ENCODE measurements at regions not wholly inside any gene's neighbourhood (a gene's known extent, or its start where the extent isn't known, plus 50 kb on each side); places are given as distances from the start of the nearest gene placed in this dataset.

GRCh38 chr5:17037751-17038150, 101.7 kb upstream of the MYO10 start:
- DNase-seq (ENCODE audit: low read depth in 2 of 2), result peak in 1 of 2 donors; percentile 79
- TF ChIP-seq CTCF (IDR thresholded peaks at IDR 0.05; ENCODE audit: low read depth, low read length), result no peak
- H3K4me3 ChIP-seq (replicated peaks in 1 of 2; ENCODE audit: low read depth in 2 of 2, low read length in 2 of 2), result no peak overlapping the region

- DNase-seq (ENCODE audit: low read depth in 2 of 2), result no peak
Observed at GRCh38 chr5:17039170-17039569, 103.1 kb upstream of the MYO10 start.

GRCh38 chr5:17042041-17042440, 106.0 kb upstream of the MYO10 start:
- H3K4me3 ChIP-seq (replicated peaks in 1 of 2; ENCODE audit: low read depth in 2 of 2, low read length in 2 of 2), result no peak overlapping the region
- no peak for TF ChIP-seq CTCF (IDR thresholded peaks at IDR 0.05; ENCODE audit: low read depth, low read length)
- no peak for DNase-seq (ENCODE audit: low read depth in 2 of 2)

More at GRCh38 chr5:17039170-17039569, 103.1 kb upstream of the MYO10 start:
- no peak overlapping the region for H3K4me3 ChIP-seq (replicated peaks in 1 of 2; ENCODE audit: low read depth in 2 of 2, low read length in 2 of 2)
- no peak for TF ChIP-seq CTCF (IDR thresholded peaks at IDR 0.05; ENCODE audit: low read depth, low read length)

GRCh38 chr5:17046320-17046719, 110.2 kb upstream of the MYO10 start:
- DNase-seq (ENCODE audit: low read depth in 2 of 2), result peak in 1 of 2 donors; percentile 8
- H3K4me3 ChIP-seq (replicated peaks in 1 of 2; ENCODE audit: low read depth in 2 of 2, low read length in 2 of 2), result no peak overlapping the region
- no peak for TF ChIP-seq CTCF (IDR thresholded peaks at IDR 0.05; ENCODE audit: low read depth, low read length)

- H3K4me3 ChIP-seq (replicated peaks in 1 of 2; ENCODE audit: low read depth in 2 of 2, low read length in 2 of 2), result no peak overlapping the region
- no peak for TF ChIP-seq CTCF (IDR thresholded peaks at IDR 0.05; ENCODE audit: low read depth, low read length)
- DNase-seq (ENCODE audit: low read depth in 2 of 2), result no peak
Observed at GRCh38 chr5:17050236-17050635, 114.1 kb upstream of the MYO10 start.

GRCh38 chr5:17054911-17055310, 118.8 kb upstream of the MYO10 start:
- no peak for DNase-seq (ENCODE audit: low read depth in 2 of 2)
- no peak for TF ChIP-seq CTCF (IDR thresholded peaks at IDR 0.05; ENCODE audit: low read depth, low read length)
- H3K4me3 ChIP-seq (replicated peaks in 1 of 2; ENCODE audit: low read depth in 2 of 2, low read length in 2 of 2), result no peak overlapping the region

GRCh38 chr5:17056141-17056631, 120.1 kb upstream of the MYO10 start:
- no peak overlapping the region for H3K4me3 ChIP-seq (replicated peaks in 1 of 2; ENCODE audit: low read depth in 2 of 2, low read length in 2 of 2)
- peak; percentile 30 to 42 for DNase-seq (ENCODE audit: low read depth in 2 of 2)
- TF ChIP-seq CTCF (IDR thresholded peaks at IDR 0.05; ENCODE audit: low read depth, low read length), result no peak
